ENCODE measurements at regions not wholly inside any gene's neighbourhood (a gene's known extent, or its start where the extent isn't known, plus 50 kb on each side); places are given as distances from the start of the nearest gene placed in this dataset.

DNA sequence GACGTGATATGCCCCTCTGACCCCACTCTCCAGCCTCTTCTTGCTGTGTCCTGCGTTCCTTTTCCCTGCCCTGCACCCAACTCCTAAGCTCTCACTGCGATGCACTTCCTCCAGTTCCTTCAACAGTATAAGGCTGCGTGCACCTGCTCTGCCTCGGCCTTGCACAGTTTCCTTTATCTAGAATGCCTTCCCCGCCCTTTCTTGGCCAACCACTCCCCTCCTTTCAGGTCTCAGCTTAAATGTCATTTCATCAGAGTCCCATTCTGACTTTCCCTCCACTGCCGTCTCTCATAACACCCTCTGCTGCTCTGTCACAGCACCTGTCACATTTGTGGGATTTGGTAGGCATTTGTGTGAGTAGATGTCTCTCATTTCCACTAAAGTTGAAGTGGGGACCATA is 58.4 kb upstream of the NEIL3 start:
- TF ChIP-seq HMGXB4 (CRISPR knock-in tag; IDR thresholded peaks at IDR 0.05; ENCODE audit: borderline replicate concordance in 1 of 2, low read depth in 1 of 2): no peak
- TF ChIP-seq MAFK (conservative IDR thresholded peaks at IDR 0.05 in 1 of 2, IDR thresholded peaks at IDR 0.05 in 1 of 2; ENCODE audit: low read length in 2 of 2): no peak
- TF ChIP-seq PREB (CRISPR knock-in tag; IDR thresholded peaks at IDR 0.05): no peak
- no peak for TF ChIP-seq MLX (CRISPR knock-in tag; IDR thresholded peaks at IDR 0.05)
- TF ChIP-seq, protein P1, sequence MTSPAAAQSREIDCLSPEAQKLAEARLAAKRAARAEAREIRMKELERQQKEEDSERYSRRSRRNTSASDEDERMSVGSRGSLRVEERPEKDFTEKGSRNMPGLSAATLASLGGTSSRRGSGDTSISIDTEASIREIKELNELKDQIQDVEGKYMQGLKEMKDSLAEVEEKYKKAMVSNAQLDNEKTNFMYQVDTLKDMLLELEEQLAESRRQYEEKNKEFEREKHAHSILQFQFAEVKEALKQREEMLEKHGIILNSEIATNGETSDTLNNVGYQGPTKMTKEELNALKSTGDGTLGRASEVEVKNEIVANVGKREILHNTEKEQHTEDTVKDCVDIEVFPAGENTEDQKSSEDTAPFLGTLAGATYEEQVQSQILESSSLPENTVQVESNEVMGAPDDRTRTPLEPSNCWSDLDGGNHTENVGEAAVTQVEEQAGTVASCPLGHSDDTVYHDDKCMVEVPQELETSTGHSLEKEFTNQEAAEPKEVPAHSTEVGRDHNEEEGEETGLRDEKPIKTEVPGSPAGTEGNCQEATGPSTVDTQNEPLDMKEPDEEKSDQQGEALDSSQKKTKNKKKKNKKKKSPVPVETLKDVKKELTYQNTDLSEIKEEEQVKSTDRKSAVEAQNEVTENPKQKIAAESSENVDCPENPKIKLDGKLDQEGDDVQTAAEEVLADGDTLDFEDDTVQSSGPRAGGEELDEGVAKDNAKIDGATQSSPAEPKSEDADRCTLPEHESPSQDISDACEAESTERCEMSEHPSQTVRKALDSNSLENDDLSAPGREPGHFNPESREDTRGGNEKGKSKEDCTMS (CRISPR knock-in tag; conservative IDR thresholded peaks at IDR 0.05): no peak
- TF ChIP-seq KDM5B (CRISPR knock-in tag; IDR thresholded peaks at IDR 0.05; ENCODE audit: borderline replicate concordance): no peak
- TF ChIP-seq, protein P2, sequence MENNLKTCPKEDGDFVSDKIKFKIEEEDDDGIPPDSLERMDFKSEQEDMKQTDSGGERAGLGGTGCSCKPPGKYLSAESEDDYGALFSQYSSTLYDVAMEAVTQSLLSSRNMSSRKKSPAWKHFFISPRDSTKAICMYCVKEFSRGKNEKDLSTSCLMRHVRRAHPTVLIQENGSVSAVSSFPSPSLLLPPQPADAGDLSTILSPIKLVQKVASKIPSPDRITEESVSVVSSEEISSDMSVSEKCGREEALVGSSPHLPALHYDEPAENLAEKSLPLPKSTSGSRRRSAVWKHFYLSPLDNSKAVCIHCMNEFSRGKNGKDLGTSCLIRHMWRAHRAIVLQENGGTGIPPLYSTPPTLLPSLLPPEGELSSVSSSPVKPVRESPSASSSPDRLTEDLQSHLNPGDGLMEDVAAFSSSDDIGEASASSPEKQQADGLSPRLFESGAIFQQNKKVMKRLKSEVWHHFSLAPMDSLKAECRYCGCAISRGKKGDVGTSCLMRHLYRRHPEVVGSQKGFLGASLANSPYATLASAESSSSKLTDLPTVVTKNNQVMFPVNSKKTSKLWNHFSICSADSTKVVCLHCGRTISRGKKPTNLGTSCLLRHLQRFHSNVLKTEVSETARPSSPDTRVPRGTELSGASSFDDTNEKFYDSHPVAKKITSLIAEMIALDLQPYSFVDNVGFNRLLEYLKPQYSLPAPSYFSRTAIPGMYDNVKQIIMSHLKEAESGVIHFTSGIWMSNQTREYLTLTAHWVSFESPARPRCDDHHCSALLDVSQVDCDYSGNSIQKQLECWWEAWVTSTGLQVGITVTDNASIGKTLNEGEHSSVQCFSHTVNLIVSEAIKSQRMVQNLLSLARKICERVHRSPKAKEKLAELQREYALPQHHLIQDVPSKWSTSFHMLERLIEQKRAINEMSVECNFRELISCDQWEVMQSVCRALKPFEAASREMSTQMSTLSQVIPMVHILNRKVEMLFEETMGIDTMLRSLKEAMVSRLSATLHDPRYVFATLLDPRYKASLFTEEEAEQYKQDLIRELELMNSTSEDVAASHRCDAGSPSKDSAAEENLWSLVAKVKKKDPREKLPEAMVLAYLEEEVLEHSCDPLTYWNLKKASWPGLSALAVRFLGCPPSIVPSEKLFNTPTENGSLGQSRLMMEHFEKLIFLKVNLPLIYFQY (CRISPR knock-in tag; IDR thresholded peaks at IDR 0.05; ENCODE audit: borderline replicate concordance): no peak
- TF ChIP-seq, protein P3, sequence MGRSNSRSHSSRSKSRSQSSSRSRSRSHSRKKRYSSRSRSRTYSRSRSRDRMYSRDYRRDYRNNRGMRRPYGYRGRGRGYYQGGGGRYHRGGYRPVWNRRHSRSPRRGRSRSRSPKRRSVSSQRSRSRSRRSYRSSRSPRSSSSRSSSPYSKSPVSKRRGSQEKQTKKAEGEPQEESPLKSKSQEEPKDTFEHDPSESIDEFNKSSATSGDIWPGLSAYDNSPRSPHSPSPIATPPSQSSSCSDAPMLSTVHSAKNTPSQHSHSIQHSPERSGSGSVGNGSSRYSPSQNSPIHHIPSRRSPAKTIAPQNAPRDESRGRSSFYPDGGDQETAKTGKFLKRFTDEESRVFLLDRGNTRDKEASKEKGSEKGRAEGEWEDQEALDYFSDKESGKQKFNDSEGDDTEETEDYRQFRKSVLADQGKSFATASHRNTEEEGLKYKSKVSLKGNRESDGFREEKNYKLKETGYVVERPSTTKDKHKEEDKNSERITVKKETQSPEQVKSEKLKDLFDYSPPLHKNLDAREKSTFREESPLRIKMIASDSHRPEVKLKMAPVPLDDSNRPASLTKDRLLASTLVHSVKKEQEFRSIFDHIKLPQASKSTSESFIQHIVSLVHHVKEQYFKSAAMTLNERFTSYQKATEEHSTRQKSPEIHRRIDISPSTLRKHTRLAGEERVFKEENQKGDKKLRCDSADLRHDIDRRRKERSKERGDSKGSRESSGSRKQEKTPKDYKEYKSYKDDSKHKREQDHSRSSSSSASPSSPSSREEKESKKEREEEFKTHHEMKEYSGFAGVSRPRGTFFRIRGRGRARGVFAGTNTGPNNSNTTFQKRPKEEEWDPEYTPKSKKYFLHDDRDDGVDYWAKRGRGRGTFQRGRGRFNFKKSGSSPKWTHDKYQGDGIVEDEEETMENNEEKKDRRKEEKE (IDR thresholded peaks at IDR 0.05): no peak
- TF ChIP-seq, protein P4, sequence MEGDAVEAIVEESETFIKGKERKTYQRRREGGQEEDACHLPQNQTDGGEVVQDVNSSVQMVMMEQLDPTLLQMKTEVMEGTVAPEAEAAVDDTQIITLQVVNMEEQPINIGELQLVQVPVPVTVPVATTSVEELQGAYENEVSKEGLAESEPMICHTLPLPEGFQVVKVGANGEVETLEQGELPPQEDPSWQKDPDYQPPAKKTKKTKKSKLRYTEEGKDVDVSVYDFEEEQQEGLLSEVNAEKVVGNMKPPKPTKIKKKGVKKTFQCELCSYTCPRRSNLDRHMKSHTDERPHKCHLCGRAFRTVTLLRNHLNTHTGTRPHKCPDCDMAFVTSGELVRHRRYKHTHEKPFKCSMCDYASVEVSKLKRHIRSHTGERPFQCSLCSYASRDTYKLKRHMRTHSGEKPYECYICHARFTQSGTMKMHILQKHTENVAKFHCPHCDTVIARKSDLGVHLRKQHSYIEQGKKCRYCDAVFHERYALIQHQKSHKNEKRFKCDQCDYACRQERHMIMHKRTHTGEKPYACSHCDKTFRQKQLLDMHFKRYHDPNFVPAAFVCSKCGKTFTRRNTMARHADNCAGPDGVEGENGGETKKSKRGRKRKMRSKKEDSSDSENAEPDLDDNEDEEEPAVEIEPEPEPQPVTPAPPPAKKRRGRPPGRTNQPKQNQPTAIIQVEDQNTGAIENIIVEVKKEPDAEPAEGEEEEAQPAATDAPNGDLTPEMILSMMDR (CRISPR knock-in tag; IDR thresholded peaks at IDR 0.05): no peak
- TF ChIP-seq JUN (CRISPR knock-in tag; IDR thresholded peaks at IDR 0.05): no peak
- TF ChIP-seq CEBPB (IDR thresholded peaks at IDR 0.05; ENCODE audit: borderline replicate concordance, low read depth, low read length): no peak
